CD4-positive, alpha-beta T cell (primary cell): ENCODE measurements at regions not wholly inside any gene's neighbourhood (a gene's known extent, or its start where the extent isn't known, plus 50 kb on each side); places are given as distances from the start of the nearest gene placed in this dataset.

Experiments
- ATAC-seq: fragments of 200-7000 bp; cut with Tn5 transposase; one replicate; pipeline ENCODE4 v1.10.0; 2022; ENCODE audit warnings: mild to moderate bottlenecking; ENCODE audit not compliant: poor library complexity
- CTCF ChIA-PET: fragments of 350-600 bp; sonication (Branson Sonifier 250); formaldehyde crosslinking; loops from one replicate; lab custom pipeline; 2021; ENCODE audit warnings: antibody characterized with exemption, inconsistent platforms; lab: Charles Lee
- POLR2A ChIA-PET: fragments of 350-600 bp; sonication (Branson Sonifier 250); formaldehyde crosslinking; loops from one replicate; lab custom pipeline; 2021; ENCODE audit warnings: antibody characterized with exemption, inconsistent platforms; lab: Charles Lee
- DNase-seq, 14 experiments: peaks; one replicate each; pipeline ENCODE4 v3.0.0-alpha.2; 2013 to 2020; ENCODE audit warnings: mixed read lengths in 2 of 14
- H3K27ac ChIP-seq, 2 donors: one replicate each; pipeline versions ENCODE4 v1.5.1 to v1.7.0; 2013; ENCODE audit warnings: low read length in 2 of 2, low read depth in 1 of 2, mild to moderate bottlenecking in 1 of 2
- H3K27me3 ChIP-seq, 2 experiments: 1 replicate in 1 of 2; 2 replicates in 1 of 2; pipeline versions ENCODE4 v1.6.1 to v1.7.0; 2013; ENCODE audit warnings: low read length in 2 of 2, control low read depth in 1 of 2, mild to moderate bottlenecking in 1 of 2, moderate library complexity in 1 of 2; ENCODE audit not compliant: insufficient read depth in 2 of 2, control insufficient read depth in 1 of 2
- H3K36me3 ChIP-seq: one replicate; pipeline ENCODE4 v1.6.1; 2013; ENCODE audit warnings: low read length, control low read depth; ENCODE audit not compliant: insufficient read depth
- H3K4me1 ChIP-seq: one replicate; pipeline ENCODE4 v1.6.1; 2013; ENCODE audit warnings: low read length, control low read depth; ENCODE audit not compliant: insufficient read depth
- H3K4me3 ChIP-seq: one replicate; pipeline ENCODE4 v1.5.1; 2013; ENCODE audit warnings: mild to moderate bottlenecking, low read length, moderate library complexity
- H3K9me3 ChIP-seq, 2 experiments: 1 replicate in 1 of 2; 2 replicates in 1 of 2; pipeline versions ENCODE4 v1.6.1 to v1.7.0; 2013; ENCODE audit warnings: low read length in 2 of 2, mild to moderate bottlenecking in 2 of 2, control low read depth in 1 of 2, moderate library complexity in 1 of 2; ENCODE audit not compliant: control insufficient read depth in 1 of 2, insufficient read depth in 1 of 2
- H3K27ac Mint-ChIP-seq: one replicate; pipeline ENCODE4 v1.8.0; 2020; ENCODE audit warnings: mixed read lengths
- H3K27me3 Mint-ChIP-seq: one replicate; pipeline ENCODE4 v1.8.0; 2021; ENCODE audit warnings: mixed read lengths
- H3K36me3 Mint-ChIP-seq: one replicate; pipeline ENCODE4 v1.8.0; 2021; ENCODE audit warnings: low read depth, mixed read lengths
- H3K4me1 Mint-ChIP-seq: one replicate; pipeline ENCODE4 v1.8.0; 2021; ENCODE audit warnings: low read depth, mixed read lengths
- H3K4me3 Mint-ChIP-seq: one replicate; pipeline ENCODE4 v1.8.0; 2020; ENCODE audit warnings: mild to moderate bottlenecking, mixed read lengths
- H3K9me3 Mint-ChIP-seq: one replicate; pipeline ENCODE4 v1.8.0; 2020; ENCODE audit warnings: mixed read lengths
- CTCF ChIP-seq: fragments of 200-600 bp; IDR thresholded peaks from one replicate; pipeline ENCODE4 v1.8.0; 2022; ENCODE audit warnings: antibody characterized with exemption, mild to moderate bottlenecking
- intact Hi-C, 2 experiments: fragments of 100-400 bp; cut with DNase I in 1 of 2; cut with micrococcal nuclease in 1 of 2; formaldehyde crosslinking; loops; one replicate each; pipeline versions ENCODE4 v1.15.1 to v1.9.0; 2023 to 2025; cut with DNase I, micrococcal nuclease

DNA sequence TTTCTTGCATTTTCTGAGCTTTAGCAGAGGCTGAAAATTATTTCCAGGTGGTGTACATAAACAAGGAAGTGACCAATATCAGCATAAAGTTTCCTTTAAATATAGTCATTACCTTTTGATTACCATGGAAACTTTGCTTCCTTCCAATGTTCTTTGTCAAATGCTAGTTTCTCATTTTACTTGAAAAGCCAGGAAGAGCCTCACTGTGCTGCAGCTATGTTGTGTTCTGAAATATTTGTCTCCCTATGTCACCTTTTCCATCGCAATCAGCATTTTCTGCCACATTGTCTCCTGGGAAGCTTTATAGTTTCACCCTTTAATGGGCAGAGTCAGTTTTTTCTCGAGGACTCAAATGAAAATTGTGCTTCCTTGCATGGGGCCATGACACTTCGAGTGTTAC lies 496.0 kb downstream of the CDH8 start:
- intact Hi-C loops = no loop called here
- Mint-ChIP-seq H3K27ac (no peak overlapping the region), H3K27me3 (no peaks in the 10 kb centered on the region), H3K4me1 (no peaks in the 10 kb centered on the region), H3K36me3 (no peaks in the 10 kb centered on the region), H3K4me3 (no peak overlapping the region), H3K9me3 (peaks cover 23% of the 10 kb centered on the region)
- no peaks in the 10 kb centered on the region for H3K4me1 ChIP-seq
- no peaks in the 10 kb centered on the region for H3K27me3 ChIP-seq
- DNase-seq = no peak
- no peak overlapping the region for H3K4me3 ChIP-seq
- CTCF ChIA-PET = no interaction called here
- POLR2A ChIA-PET = no interaction called here
- no peak for TF ChIP-seq CTCF
- H3K9me3 ChIP-seq = peaks cover 4 to 8% of the 10 kb centered on the region in 2 experiments
- no peaks in the 10 kb centered on the region for H3K36me3 ChIP-seq
- H3K27ac ChIP-seq = no peak overlapping the region
- no peak for ATAC-seq

- no peaks in the 10 kb centered on the region for H3K9me3 ChIP-seq
- intact Hi-C loops = no loop called here
- ChIA-PET POLR2A (no interaction called here), CTCF (no interaction called here)
- no peak overlapping the region for H3K27ac Mint-ChIP-seq
- no peak for TF ChIP-seq CTCF
- no peaks in the 10 kb centered on the region for H3K4me1 Mint-ChIP-seq
- H3K4me1 ChIP-seq = no peaks in the 10 kb centered on the region
- no peak overlapping the region for H3K27ac ChIP-seq
- ATAC-seq = no peak
- H3K27me3 Mint-ChIP-seq = no peaks in the 10 kb centered on the region
- no peak overlapping the region for H3K4me3 ChIP-seq
- H3K4me3 Mint-ChIP-seq = no peak overlapping the region
- H3K36me3 ChIP-seq = no peaks in the 10 kb centered on the region
- no peaks in the 10 kb centered on the region for H3K36me3 Mint-ChIP-seq
- peaks cover 10% of the 10 kb centered on the region for H3K9me3 Mint-ChIP-seq
- H3K27me3 ChIP-seq = no peaks in the 10 kb centered on the region
- DNase-seq = no peak
These were observed 505.5 kb downstream of the CDH8 start for GRCh38 chr16:61530697-61531096.

GRCh38 chr16:61500851-61501250 lies 535.4 kb downstream of the CDH8 start:
- Histone ChIP-seq H3K4me1 (no peaks in the 10 kb centered on the region), H3K9me3 (peaks cover 0 to 5% of the 10 kb centered on the region in 2 experiments), H3K36me3 (no peaks in the 10 kb centered on the region), H3K4me3 (no peak overlapping the region), H3K27ac (no peak overlapping the region), H3K27me3 (no peaks in the 10 kb centered on the region)
- Mint-ChIP-seq H3K27ac (no peak overlapping the region), H3K9me3 (peaks cover 22% of the 10 kb centered on the region), H3K4me3 (no peak overlapping the region), H3K27me3 (no peaks in the 10 kb centered on the region), H3K36me3 (no peaks in the 10 kb centered on the region), H3K4me1 (no peaks in the 10 kb centered on the region)
- POLR2A ChIA-PET = no interaction called here
- intact Hi-C loops = no loop called here
- DNase-seq (no peak), ATAC-seq (no peak)
- no peak for TF ChIP-seq CTCF
- CTCF ChIA-PET = no interaction called here
